Endodermal cell (in vitro differentiated cells): ENCODE measurements at regions not wholly inside any gene's neighbourhood (a gene's known extent, or its start where the extent isn't known, plus 50 kb on each side); places are given as distances from the start of the nearest gene placed in this dataset.

Experiments used
- DNase-seq: peaks from one replicate; pipeline ENCODE4 v3.0.0-alpha.2; 2017
- H3K27ac ChIP-seq: 2 replicates; pipeline ENCODE4 v1.5.1; 2013; ENCODE audit warnings: mild to moderate bottlenecking, low read depth, low read length, moderate library complexity
- H3K27me3 ChIP-seq: 2 replicates; pipeline ENCODE4 v1.6.1; 2013; ENCODE audit warnings: mild to moderate bottlenecking, low read length, moderate library complexity; ENCODE audit not compliant: insufficient read depth, control insufficient read depth, poor library complexity, severe bottlenecking
- H3K36me3 ChIP-seq: 2 replicates; pipeline ENCODE4 v1.7.0; 2013; ENCODE audit warnings: mild to moderate bottlenecking, low read length, moderate library complexity; ENCODE audit not compliant: control insufficient read depth, insufficient read depth
- H3K4me1 ChIP-seq: one replicate; pipeline ENCODE4 v1.7.0; 2013; ENCODE audit warnings: low read length; ENCODE audit not compliant: control insufficient read depth, insufficient read depth
- H3K4me3 ChIP-seq: 2 replicates; pipeline ENCODE4 v1.5.1; 2013; ENCODE audit warnings: mild to moderate bottlenecking, low read length, moderate library complexity
- H3K9ac ChIP-seq: 2 replicates; pipeline ENCODE4 v1.6.1; 2013; ENCODE audit warnings: mild to moderate bottlenecking, low read length, moderate library complexity; ENCODE audit not compliant: poor library complexity, severe bottlenecking; ENCODE audit errors: extremely low read depth
- H3K9me3 ChIP-seq: 2 replicates; pipeline ENCODE4 v1.6.1; 2013; ENCODE audit warnings: mild to moderate bottlenecking, low read length, moderate library complexity; ENCODE audit not compliant: control insufficient read depth
- H3K27ac Mint-ChIP-seq: 2 replicates; pipeline ENCODE4 v1.8.0; 2020; ENCODE audit warnings: mixed read lengths
- H3K27me3 Mint-ChIP-seq: 2 replicates; pipeline ENCODE4 v1.8.0; 2021; ENCODE audit warnings: mild to moderate bottlenecking, mixed read lengths; ENCODE audit not compliant: insufficient read depth
- H3K36me3 Mint-ChIP-seq: 2 replicates; pipeline ENCODE4 v1.8.0; 2020; ENCODE audit warnings: low read depth, mixed read lengths
- H3K4me1 Mint-ChIP-seq: 2 replicates; pipeline ENCODE4 v1.8.0; 2020; ENCODE audit warnings: mixed read lengths
- H3K4me3 Mint-ChIP-seq: 2 replicates; pipeline ENCODE4 v1.8.0; 2020; ENCODE audit warnings: mild to moderate bottlenecking, moderate library complexity, mixed read lengths
- H3K9me3 Mint-ChIP-seq: 2 replicates; pipeline ENCODE4 v1.8.0; 2020; ENCODE audit warnings: mild to moderate bottlenecking, mixed read lengths
- WGBS, 2 experiments: methylation state at CpG; one replicate each; pipeline versions ENCODE4 v1.1.5 to v1.1.7; 2013; ENCODE audit warnings: missing lambda C conversion rate in 2 of 2, mixed read lengths in 1 of 2; ENCODE audit not compliant: insufficient coverage in 1 of 2, insufficient read length in 1 of 2; 5-methylcytosine and 5-hydroxymethylcytosine counted together
- TF ChIP-seq, protein P1 (sequence below): fragments of 200-600 bp; sonication (generic); conservative IDR thresholded peaks from 2 replicates; pipeline ENCODE4 v1.5.0; 2021; ENCODE audit warnings: antibody characterized with exemption, mild to moderate bottlenecking

DNA sequence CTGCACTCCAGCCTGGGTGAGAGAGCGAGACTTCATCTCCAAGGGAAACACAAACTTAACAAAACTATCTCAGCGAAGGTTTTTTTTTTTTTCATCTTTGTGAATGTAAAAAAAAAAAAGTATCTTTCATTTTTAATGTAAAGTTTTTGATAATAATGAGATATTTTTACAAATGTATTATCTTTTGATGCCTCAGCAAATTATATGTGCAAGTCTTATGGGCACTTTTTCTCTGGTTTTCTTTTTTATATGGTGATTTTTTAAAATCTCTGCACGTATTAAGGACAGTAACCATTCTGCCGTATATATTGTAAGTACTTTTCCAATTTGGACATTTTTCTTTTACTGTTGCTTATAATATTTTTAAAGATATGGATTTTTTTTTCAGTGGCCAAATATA is 76.8 kb downstream of the MAFB start:
- WGBS, 2 experiments = 100% methylated on average over 1 of the region's 4 CpGs; no CpG with 5 or more reads in 1 of the 2 experiments
- H3K4me1 ChIP-seq = no peaks in the 10 kb centered on the region
- DNase-seq = no peak
- TF ChIP-seq, protein P1, sequence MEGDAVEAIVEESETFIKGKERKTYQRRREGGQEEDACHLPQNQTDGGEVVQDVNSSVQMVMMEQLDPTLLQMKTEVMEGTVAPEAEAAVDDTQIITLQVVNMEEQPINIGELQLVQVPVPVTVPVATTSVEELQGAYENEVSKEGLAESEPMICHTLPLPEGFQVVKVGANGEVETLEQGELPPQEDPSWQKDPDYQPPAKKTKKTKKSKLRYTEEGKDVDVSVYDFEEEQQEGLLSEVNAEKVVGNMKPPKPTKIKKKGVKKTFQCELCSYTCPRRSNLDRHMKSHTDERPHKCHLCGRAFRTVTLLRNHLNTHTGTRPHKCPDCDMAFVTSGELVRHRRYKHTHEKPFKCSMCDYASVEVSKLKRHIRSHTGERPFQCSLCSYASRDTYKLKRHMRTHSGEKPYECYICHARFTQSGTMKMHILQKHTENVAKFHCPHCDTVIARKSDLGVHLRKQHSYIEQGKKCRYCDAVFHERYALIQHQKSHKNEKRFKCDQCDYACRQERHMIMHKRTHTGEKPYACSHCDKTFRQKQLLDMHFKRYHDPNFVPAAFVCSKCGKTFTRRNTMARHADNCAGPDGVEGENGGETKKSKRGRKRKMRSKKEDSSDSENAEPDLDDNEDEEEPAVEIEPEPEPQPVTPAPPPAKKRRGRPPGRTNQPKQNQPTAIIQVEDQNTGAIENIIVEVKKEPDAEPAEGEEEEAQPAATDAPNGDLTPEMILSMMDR = no peak
- no peak overlapping the region for H3K4me3 ChIP-seq
- Mint-ChIP-seq H3K9me3 (no peaks in the 10 kb centered on the region), H3K4me1 (peaks cover 10% of the 10 kb centered on the region), H3K36me3 (no peaks in the 10 kb centered on the region), H3K27ac (no peak overlapping the region), H3K4me3 (no peak overlapping the region), H3K27me3 (peaks cover 9% of the 10 kb centered on the region)
- no peaks in the 10 kb centered on the region for H3K36me3 ChIP-seq
- H3K27ac ChIP-seq = no peak overlapping the region
- no peaks in the 10 kb centered on the region for H3K27me3 ChIP-seq
- H3K9me3 ChIP-seq = no peaks in the 10 kb centered on the region
- H3K9ac ChIP-seq = no peak overlapping the region

GRCh38 chr20:40610730-40611129 is 78.3 kb downstream of the MAFB start:
- no peak overlapping the region for H3K9ac ChIP-seq
- Mint-ChIP-seq H3K4me1 (peaks cover 21% of the 10 kb centered on the region), H3K27ac (no peak overlapping the region), H3K4me3 (no peak overlapping the region), H3K9me3 (no peaks in the 10 kb centered on the region), H3K36me3 (no peaks in the 10 kb centered on the region), H3K27me3 (peaks cover 7% of the 10 kb centered on the region)
- H3K9me3 ChIP-seq = no peaks in the 10 kb centered on the region
- H3K27me3 ChIP-seq = no peaks in the 10 kb centered on the region
- no peaks in the 10 kb centered on the region for H3K36me3 ChIP-seq
- TF ChIP-seq, protein P1 = no peak
- peaks cover 4% of the 10 kb centered on the region for H3K4me1 ChIP-seq
- H3K4me3 ChIP-seq = no peak overlapping the region
- no peak for DNase-seq
- no peak overlapping the region for H3K27ac ChIP-seq
- WGBS, 2 experiments = 94 to 100% methylated on average over 2 of the region's 3 CpGs

- no peak overlapping the region for H3K27ac ChIP-seq
- DNase-seq = no peak
- H3K36me3 ChIP-seq = no peaks in the 10 kb centered on the region
- H3K27me3 Mint-ChIP-seq = peaks cover 2% of the 10 kb centered on the region
- no peaks in the 10 kb centered on the region for H3K9me3 ChIP-seq
- H3K4me1 ChIP-seq = peaks cover 4% of the 10 kb centered on the region
- H3K9ac ChIP-seq = no peak overlapping the region
- H3K27me3 ChIP-seq = no peaks in the 10 kb centered on the region
- H3K9me3 Mint-ChIP-seq = no peaks in the 10 kb centered on the region
- no peak overlapping the region for H3K4me3 ChIP-seq
- H3K4me1 Mint-ChIP-seq = peaks cover 21% of the 10 kb centered on the region
- H3K27ac Mint-ChIP-seq = no peak overlapping the region
- WGBS, 2 experiments = 89 to 91% methylated on average over 4 to 5 of the region's 5 CpGs
- no peak overlapping the region for H3K4me3 Mint-ChIP-seq
- TF ChIP-seq, protein P1 = no peak
- no peaks in the 10 kb centered on the region for H3K36me3 Mint-ChIP-seq
Observed at GRCh38 chr20:40607927-40608326, 81.1 kb downstream of the MAFB start.
